ENCODE measurements at regions not wholly inside any gene's neighbourhood (a gene's known extent, or its start where the extent isn't known, plus 50 kb on each side); places are given as distances from the start of the nearest gene placed in this dataset.

GRCh38 chr13:112236539-112237197 lies 139.5 kb upstream of the SPACA7 start:
- DNase-seq, result no peak
- H3K9me3 ChIP-seq, result no peaks in the 10 kb centered on the region
- H3K4me3 ChIP-seq (ENCODE audit: low read depth, low read length), result no peak overlapping the region
- no peak for TF ChIP-seq CTCF (IDR thresholded peaks at IDR 0.05; ENCODE audit: low read depth, low read length)
- peaks cover 59% of the 10 kb centered on the region for H3K27me3 ChIP-seq
- no peaks in the 10 kb centered on the region for H3K4me1 ChIP-seq
- H3K36me3 ChIP-seq, result no peaks in the 10 kb centered on the region

GRCh38 chr13:112238436-112238995 lies 137.6 kb upstream of the SPACA7 start:
- no peaks in the 10 kb centered on the region for H3K36me3 ChIP-seq
- no peak for TF ChIP-seq CTCF (IDR thresholded peaks at IDR 0.05; ENCODE audit: low read depth, low read length)
- H3K27me3 ChIP-seq, result peaks cover 62% of the 10 kb centered on the region
- no peak overlapping the region for H3K4me3 ChIP-seq (ENCODE audit: low read depth, low read length)
- DNase-seq, result no peak
- H3K4me1 ChIP-seq, result no peaks in the 10 kb centered on the region
- H3K9me3 ChIP-seq, result no peaks in the 10 kb centered on the region

- Histone ChIP-seq H3K9me3 (no peaks in the 10 kb centered on the region), H3K4me3 (ENCODE audit: low read depth, low read length) (no peak overlapping the region), H3K4me1 (no peaks in the 10 kb centered on the region), H3K36me3 (no peaks in the 10 kb centered on the region), H3K27me3 (peaks cover 67% of the 10 kb centered on the region)
- TF ChIP-seq CTCF (IDR thresholded peaks at IDR 0.05; ENCODE audit: low read depth, low read length), result no peak
- no peak for DNase-seq
These were observed 136.1 kb upstream of the SPACA7 start for GRCh38 chr13:112240076-112240475.

- no peak for TF ChIP-seq CTCF (IDR thresholded peaks at IDR 0.05; ENCODE audit: low read depth, low read length)
- Histone ChIP-seq H3K36me3 (no peaks in the 10 kb centered on the region), H3K9me3 (no peaks in the 10 kb centered on the region), H3K4me3 (ENCODE audit: low read depth, low read length) (no peak overlapping the region), H3K4me1 (no peaks in the 10 kb centered on the region), H3K27me3 (peaks cover 60% of the 10 kb centered on the region)
- no peak for DNase-seq
These were observed 134.9 kb upstream of the SPACA7 start for GRCh38 chr13:112241288-112241687.

GRCh38 chr13:112242777-112243176 lies 133.4 kb upstream of the SPACA7 start:
- Histone ChIP-seq H3K9me3 (no peaks in the 10 kb centered on the region), H3K36me3 (no peaks in the 10 kb centered on the region), H3K4me1 (no peaks in the 10 kb centered on the region), H3K4me3 (ENCODE audit: low read depth, low read length) (no peak overlapping the region), H3K27me3 (peaks cover 64% of the 10 kb centered on the region)
- DNase-seq, result no peak
- no peak for TF ChIP-seq CTCF (IDR thresholded peaks at IDR 0.05; ENCODE audit: low read depth, low read length)

GRCh38 chr13:112244061-112244460 lies 132.1 kb upstream of the SPACA7 start:
- peaks cover 73% of the 10 kb centered on the region for H3K27me3 ChIP-seq
- TF ChIP-seq CTCF (IDR thresholded peaks at IDR 0.05; ENCODE audit: low read depth, low read length), result no peak
- no peaks in the 10 kb centered on the region for H3K9me3 ChIP-seq
- DNase-seq, result no peak
- H3K4me1 ChIP-seq, result no peaks in the 10 kb centered on the region
- no peak overlapping the region for H3K4me3 ChIP-seq (ENCODE audit: low read depth, low read length)
- H3K36me3 ChIP-seq, result no peaks in the 10 kb centered on the region
